Left ventricle myocardium inferior (tissue), 1 donor: ENCODE measurements at regions not wholly inside any gene's neighbourhood (a gene's known extent, or its start where the extent isn't known, plus 50 kb on each side); places are given as distances from the start of the nearest gene placed in this dataset.

ENCODE experiments used
- DNase-seq: peaks from one replicate; pipeline ENCODE4 v3.0.0-alpha.2; 2020
- H3K27ac ChIP-seq: fragments of 200-600 bp; replicated peaks from 2 replicates; pipeline ENCODE4 v1.8.0; 2021
- H3K27me3 ChIP-seq: fragments of 200-600 bp; 2 replicates; pipeline ENCODE4 v1.8.0; 2021; ENCODE audit warnings: low read depth
- H3K36me3 ChIP-seq: fragments of 200-600 bp; 2 replicates; pipeline ENCODE4 v1.8.0; 2021
- H3K4me1 ChIP-seq: fragments of 200-600 bp; 2 replicates; pipeline ENCODE4 v1.8.0; 2021
- H3K4me3 ChIP-seq: fragments of 200-600 bp; 2 replicates; pipeline ENCODE4 v1.8.0; 2021; ENCODE audit warnings: mild to moderate bottlenecking, moderate library complexity
- H3K9me3 ChIP-seq: fragments of 200-600 bp; replicated peaks from 2 replicates; pipeline ENCODE4 v1.8.0; 2021
- intact Hi-C: fragments of 100-400 bp; cut with micrococcal nuclease; formaldehyde crosslinking; loops from one replicate; pipeline ENCODE4 v1.11.0; 2022
- TF ChIP-seq, protein P1 (sequence below): fragments of 200-600 bp; IDR thresholded peaks from 2 replicates; pipeline ENCODE4 v1.8.0; 2021; ENCODE audit warnings: antibody characterized with exemption, mild to moderate bottlenecking, borderline replicate concordance
- donor health status: DM: no; HTN: yes; CAD: no; lungs with severe emphysema.

DNA sequence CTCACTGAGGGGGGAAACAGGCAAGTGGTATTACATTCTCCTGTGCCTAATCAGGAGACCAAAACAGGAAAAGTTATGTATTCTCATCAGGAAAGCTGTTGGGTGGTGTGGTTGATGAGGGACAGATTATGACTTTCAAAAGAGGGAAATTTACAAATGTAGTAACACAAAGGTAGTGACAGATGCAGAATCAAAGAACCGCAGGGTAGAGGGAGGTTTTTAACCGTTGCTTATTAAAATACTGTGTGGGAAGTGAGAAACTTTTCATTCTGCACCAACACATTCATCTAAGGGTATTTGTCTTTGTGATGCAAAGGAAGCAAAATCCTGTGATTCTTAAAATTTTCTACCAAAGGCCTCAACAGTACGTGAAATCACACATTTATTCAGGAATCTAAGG, 288.2 kb upstream of the MAN1A1 start:
- no peaks in the 10 kb centered on the region for H3K4me1 ChIP-seq
- H3K9me3 ChIP-seq = peaks cover 14% of the 10 kb centered on the region
- no peaks in the 10 kb centered on the region for H3K27me3 ChIP-seq
- H3K4me3 ChIP-seq = no peak overlapping the region
- H3K36me3 ChIP-seq = no peaks in the 10 kb centered on the region
- intact Hi-C loops = no loop called here
- DNase-seq = no peak
- no peak overlapping the region for H3K27ac ChIP-seq
- TF ChIP-seq, protein P1, sequence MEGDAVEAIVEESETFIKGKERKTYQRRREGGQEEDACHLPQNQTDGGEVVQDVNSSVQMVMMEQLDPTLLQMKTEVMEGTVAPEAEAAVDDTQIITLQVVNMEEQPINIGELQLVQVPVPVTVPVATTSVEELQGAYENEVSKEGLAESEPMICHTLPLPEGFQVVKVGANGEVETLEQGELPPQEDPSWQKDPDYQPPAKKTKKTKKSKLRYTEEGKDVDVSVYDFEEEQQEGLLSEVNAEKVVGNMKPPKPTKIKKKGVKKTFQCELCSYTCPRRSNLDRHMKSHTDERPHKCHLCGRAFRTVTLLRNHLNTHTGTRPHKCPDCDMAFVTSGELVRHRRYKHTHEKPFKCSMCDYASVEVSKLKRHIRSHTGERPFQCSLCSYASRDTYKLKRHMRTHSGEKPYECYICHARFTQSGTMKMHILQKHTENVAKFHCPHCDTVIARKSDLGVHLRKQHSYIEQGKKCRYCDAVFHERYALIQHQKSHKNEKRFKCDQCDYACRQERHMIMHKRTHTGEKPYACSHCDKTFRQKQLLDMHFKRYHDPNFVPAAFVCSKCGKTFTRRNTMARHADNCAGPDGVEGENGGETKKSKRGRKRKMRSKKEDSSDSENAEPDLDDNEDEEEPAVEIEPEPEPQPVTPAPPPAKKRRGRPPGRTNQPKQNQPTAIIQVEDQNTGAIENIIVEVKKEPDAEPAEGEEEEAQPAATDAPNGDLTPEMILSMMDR = no peak

DNA sequence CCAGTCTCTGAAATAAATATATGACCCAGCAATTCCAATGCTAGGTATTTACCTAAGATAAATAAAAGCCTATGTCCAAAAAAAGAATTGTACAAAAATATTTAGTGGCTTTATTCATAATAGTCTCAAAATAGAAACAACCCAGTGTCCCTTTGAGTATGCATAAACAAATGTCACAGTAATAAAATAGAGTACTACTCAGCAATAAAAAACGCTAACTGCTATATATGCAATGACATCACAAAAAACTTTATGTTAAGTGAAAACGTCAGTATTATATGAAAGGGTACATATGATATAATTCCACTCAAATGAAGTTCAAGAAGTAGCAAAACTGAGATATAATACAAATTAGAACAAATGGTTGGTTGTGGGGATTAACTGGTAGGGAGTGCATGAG, 286.5 kb upstream of the MAN1A1 start:
- no peaks in the 10 kb centered on the region for H3K36me3 ChIP-seq
- intact Hi-C loops = no loop called here
- no peaks in the 10 kb centered on the region for H3K4me1 ChIP-seq
- H3K9me3 ChIP-seq = peaks cover 14% of the 10 kb centered on the region
- no peak for DNase-seq
- H3K27ac ChIP-seq = no peak overlapping the region
- H3K27me3 ChIP-seq = no peaks in the 10 kb centered on the region
- TF ChIP-seq, protein P1 = no peak
- no peak overlapping the region for H3K4me3 ChIP-seq

DNA sequence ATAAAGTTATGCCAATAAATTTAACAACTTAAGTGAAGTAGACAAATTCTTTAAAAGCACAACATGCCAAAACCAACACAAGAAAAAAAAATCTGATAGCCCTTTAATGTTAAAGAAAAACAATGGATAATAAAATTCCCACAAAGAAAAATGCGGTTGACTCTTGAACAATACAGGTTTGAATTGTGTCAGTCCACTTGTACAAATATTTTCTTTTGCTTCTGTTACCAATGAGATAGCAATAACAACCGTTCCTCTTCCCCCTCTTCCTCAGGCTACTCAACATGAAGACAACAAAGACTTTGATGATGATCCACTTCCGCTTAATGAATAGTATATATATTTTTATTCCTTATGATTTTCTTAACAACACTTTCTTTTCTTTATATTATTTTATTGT, 283.9 kb upstream of the MAN1A1 start:
- Histone ChIP-seq H3K4me3 (no peak overlapping the region), H3K36me3 (no peaks in the 10 kb centered on the region), H3K9me3 (peaks cover 14% of the 10 kb centered on the region), H3K4me1 (no peaks in the 10 kb centered on the region), H3K27ac (no peak overlapping the region), H3K27me3 (no peaks in the 10 kb centered on the region)
- intact Hi-C loops = no loop called here
- DNase-seq = no peak
- TF ChIP-seq, protein P1 = no peak

DNA sequence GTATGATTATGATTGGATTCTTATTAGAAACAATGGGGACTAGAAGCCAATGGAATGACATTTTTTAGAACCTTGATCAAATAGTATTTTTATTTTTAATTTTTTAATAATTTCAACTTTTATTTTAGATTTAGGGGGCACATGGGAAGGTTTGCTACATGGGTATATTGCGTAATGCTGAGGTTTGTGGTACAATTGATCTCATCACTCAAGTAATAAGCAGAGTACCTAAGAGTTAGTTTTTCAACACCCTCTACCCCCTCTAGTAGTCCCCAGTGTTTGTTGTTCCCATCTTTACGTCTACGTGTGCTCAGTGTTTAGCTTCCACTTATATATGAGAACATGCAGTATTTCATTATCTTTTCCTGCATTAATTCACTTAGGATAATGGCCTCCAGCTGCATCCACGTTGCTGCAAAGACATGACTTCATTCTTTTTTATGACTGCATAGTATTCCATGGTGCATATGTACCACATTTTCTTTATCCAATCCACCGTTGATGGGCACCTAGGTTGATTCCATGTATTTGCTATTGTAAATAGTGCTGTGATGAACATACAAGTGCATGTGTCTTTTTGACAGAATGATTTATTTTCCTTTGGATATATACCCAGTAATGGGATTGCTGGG, 281.1 kb upstream of the MAN1A1 start:
- Histone ChIP-seq H3K4me3 (no peak overlapping the region), H3K36me3 (no peaks in the 10 kb centered on the region), H3K27me3 (no peaks in the 10 kb centered on the region), H3K27ac (no peak overlapping the region), H3K4me1 (no peaks in the 10 kb centered on the region), H3K9me3 (peaks cover 14% of the 10 kb centered on the region)
- intact Hi-C loops = no loop called here
- no peak for DNase-seq
- TF ChIP-seq, protein P1 = no peak

DNA sequence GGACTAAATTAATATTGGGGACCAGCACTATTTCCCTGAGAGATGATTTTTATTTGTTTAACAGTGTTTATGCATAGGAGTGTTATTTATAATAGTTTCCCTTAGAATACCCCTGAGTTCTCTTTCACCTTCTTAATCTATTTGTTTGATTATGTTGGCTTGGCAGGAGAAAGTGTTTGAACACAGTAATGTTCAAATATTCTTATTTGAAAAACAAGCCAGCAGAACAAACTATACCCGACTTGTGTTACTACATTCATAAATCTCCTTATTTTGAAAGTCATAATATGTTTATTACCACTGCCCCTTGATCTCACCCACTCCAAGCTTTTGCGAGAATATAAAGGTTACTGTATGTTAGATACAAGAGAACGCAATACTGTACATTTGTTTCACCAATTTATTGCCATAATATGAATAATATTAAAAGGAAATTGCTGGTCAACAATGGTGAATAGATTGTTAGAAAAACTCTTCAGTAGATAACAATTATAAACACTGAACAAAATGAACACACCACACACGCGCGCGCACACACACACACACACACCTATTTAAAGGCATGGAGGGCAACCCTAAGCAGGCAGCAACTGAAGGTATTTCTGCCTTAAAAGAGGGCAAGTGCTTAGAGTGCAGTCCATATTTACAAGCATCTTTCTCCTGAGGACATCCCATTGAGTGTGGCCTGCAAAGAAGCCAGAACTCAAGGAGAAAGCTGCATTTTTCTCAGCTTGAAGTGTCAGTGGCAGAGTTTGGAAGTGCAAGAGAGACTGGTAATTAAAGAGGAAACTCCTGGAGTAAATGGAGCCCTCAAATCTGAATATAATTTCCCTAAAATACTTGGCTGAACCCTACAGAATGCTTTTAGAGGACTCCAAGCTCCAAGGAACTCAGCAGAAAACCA, 279.4 kb upstream of the MAN1A1 start:
- no peak overlapping the region for H3K4me3 ChIP-seq
- TF ChIP-seq, protein P1 = no peak
- intact Hi-C loops = no loop called here

More for the DNA sequence above, 279.4 kb upstream of the MAN1A1 start:
- Histone ChIP-seq H3K27me3 (no peaks in the 10 kb centered on the region), H3K36me3 (no peaks in the 10 kb centered on the region), H3K4me1 (no peaks in the 10 kb centered on the region), H3K27ac (no peak overlapping the region), H3K9me3 (no peaks in the 10 kb centered on the region)
- DNase-seq = no peak
